MCF 10A (cell line): ENCODE measurements at regions not wholly inside any gene's neighbourhood (a gene's known extent, or its start where the extent isn't known, plus 50 kb on each side); places are given as distances from the start of the nearest gene placed in this dataset.
"Not testable (repeated sequence)": the region's sequence is repeated elsewhere in the genome, so short reads cannot be mapped to it uniquely, and the experiment has no call there.

Source experiments
- BruUV-seq: library from RNA; stranded (reverse); fragments of 400-500 nt; replicated peaks from 2 replicates; lab custom pipeline; 2021; lab: Mats Ljungman, UMichigan
- CTCF ChIA-PET: fragments of 300-600 bp; sonication (Branson Sonifier 250); formaldehyde crosslinking; extraction: SDS; loops from one replicate; lab custom pipeline; 2021; ENCODE audit warnings: antibody characterized with exemption, inconsistent platforms; lab: Yijun Ruan, JAX
- POLR2A ChIA-PET: fragments of 300-600, 350-650 bp; sonication (Branson Sonifier 250); formaldehyde crosslinking; extraction: SDS; loops from one replicate; lab custom pipeline; 2020; ENCODE audit warnings: antibody characterized with exemption, inconsistent platforms; lab: Yijun Ruan, JAX
- DNase-seq: peaks from one replicate; pipeline ENCODE4 v3.0.0-alpha.2; 2018; ENCODE audit not compliant: unreplicated experiment
- H3K27ac Mint-ChIP-seq: one replicate; pipeline ENCODE4 v1.8.0; 2022; ENCODE audit warnings: mild to moderate bottlenecking, low read depth, mixed read lengths; ENCODE audit not compliant: unreplicated experiment
- H3K27me3 Mint-ChIP-seq: one replicate; pipeline ENCODE4 v1.8.0; 2022; ENCODE audit warnings: mixed read lengths; ENCODE audit not compliant: insufficient read depth, unreplicated experiment
- H3K36me3 Mint-ChIP-seq: one replicate; pipeline ENCODE4 v1.8.0; 2022; ENCODE audit warnings: mild to moderate bottlenecking, moderate library complexity, mixed read lengths; ENCODE audit not compliant: insufficient read depth, unreplicated experiment
- H3K4me1 Mint-ChIP-seq: one replicate; pipeline ENCODE4 v1.8.0; 2022; ENCODE audit warnings: mixed read lengths; ENCODE audit not compliant: insufficient read depth, unreplicated experiment
- H3K4me3 Mint-ChIP-seq: one replicate; pipeline ENCODE4 v1.8.0; 2022; ENCODE audit warnings: mild to moderate bottlenecking, moderate library complexity, mixed read lengths; ENCODE audit not compliant: unreplicated experiment
- H3K9me3 Mint-ChIP-seq: one replicate; pipeline ENCODE4 v1.8.0; 2022; ENCODE audit warnings: mixed read lengths; ENCODE audit not compliant: unreplicated experiment
- intact Hi-C: fragments of 100-400 bp; cut with micrococcal nuclease; formaldehyde crosslinking; loops from 2 replicates; pipeline ENCODE4 v1.14.1; 2022
- TF ChIP-seq, protein P1 (sequence below): fragments of 200-600 bp; IDR thresholded peaks from one replicate; pipeline ENCODE4 v1.8.0; 2022; ENCODE audit warnings: antibody characterized with exemption, mild to moderate bottlenecking; ENCODE audit not compliant: unreplicated experiment

DNA sequence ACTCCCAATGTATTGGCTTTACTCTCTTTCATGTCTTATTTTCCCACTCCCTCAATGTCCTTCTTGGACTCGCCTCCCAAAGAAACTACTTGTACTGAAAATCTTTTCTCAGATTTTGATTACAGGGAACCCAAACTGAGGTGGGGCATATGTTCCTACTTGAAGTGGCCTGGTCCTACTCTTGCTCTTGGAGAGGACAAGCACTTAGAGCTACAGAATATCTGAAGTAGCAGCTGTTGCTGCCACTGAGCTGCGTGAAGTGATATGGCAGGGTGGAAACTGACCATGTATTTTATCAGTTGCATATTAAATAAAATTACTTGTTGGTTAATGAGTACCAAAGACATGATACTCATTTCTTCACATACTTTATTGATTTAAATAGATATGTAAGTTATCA is 129.5 kb downstream of the TSEN15 start:
- TF ChIP-seq, protein P1, sequence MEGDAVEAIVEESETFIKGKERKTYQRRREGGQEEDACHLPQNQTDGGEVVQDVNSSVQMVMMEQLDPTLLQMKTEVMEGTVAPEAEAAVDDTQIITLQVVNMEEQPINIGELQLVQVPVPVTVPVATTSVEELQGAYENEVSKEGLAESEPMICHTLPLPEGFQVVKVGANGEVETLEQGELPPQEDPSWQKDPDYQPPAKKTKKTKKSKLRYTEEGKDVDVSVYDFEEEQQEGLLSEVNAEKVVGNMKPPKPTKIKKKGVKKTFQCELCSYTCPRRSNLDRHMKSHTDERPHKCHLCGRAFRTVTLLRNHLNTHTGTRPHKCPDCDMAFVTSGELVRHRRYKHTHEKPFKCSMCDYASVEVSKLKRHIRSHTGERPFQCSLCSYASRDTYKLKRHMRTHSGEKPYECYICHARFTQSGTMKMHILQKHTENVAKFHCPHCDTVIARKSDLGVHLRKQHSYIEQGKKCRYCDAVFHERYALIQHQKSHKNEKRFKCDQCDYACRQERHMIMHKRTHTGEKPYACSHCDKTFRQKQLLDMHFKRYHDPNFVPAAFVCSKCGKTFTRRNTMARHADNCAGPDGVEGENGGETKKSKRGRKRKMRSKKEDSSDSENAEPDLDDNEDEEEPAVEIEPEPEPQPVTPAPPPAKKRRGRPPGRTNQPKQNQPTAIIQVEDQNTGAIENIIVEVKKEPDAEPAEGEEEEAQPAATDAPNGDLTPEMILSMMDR: no peak
- Mint-ChIP-seq H3K9me3 (no peaks in the 10 kb centered on the region), H3K4me3 (no peak overlapping the region), H3K27ac (no peak overlapping the region), H3K36me3 (no peaks in the 10 kb centered on the region), H3K27me3 (peaks cover 2% of the 10 kb centered on the region), H3K4me1 (no peaks in the 10 kb centered on the region)
- no TSS peak for BruUV-seq
- no peak for DNase-seq
- intact Hi-C loops: no loop called here
- POLR2A ChIA-PET: no interaction called here
- CTCF ChIA-PET: no interaction called here

DNA sequence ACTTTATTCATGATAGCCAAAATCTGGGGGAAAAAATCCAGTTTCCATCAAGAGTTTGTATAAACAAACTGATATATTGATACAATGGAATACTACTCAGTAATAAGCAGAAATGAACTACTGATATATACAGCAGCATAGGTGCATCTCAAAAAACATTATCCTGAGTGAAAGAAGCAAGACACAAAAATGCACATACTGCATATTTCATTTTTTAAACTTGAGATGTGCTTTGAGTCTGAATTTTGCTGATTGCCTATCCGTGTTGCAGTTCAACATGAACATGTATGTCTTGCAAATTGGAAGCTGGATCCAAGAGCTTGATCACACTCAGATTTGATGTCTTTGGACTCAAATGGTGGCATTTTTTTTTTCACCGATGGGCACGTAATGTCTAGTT is 132.4 kb downstream of the TSEN15 start:
- Mint-ChIP-seq H3K4me3 (no peak overlapping the region), H3K4me1 (no peaks in the 10 kb centered on the region), H3K27ac (no peak overlapping the region), H3K9me3 (no peaks in the 10 kb centered on the region), H3K36me3 (no peaks in the 10 kb centered on the region), H3K27me3 (peaks cover 31% of the 10 kb centered on the region)
- intact Hi-C loops: no loop called here
- DNase-seq: no peak
- ChIA-PET POLR2A (no interaction called here), CTCF (no interaction called here)
- TF ChIP-seq, protein P1: no peak
- no TSS peak for BruUV-seq

DNA sequence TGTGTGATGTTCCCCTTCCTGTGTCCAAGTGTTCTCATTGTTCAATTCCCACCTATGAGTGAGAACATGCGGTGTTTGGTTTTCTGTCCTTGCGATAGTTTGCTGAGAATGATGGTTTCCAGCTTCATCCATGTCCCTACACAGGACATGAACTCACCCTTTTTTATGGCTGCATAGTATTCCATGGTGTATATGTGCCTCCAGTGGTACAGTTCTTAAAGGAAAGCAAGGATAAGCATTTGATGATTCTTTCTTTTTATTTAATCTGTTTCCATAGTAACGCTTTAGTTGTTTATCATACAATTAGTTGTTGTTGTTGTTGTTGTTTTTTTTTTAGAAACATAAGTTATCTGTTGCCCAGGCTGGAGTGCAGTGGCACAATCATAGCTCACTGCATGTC is 133.1 kb downstream of the TSEN15 start:
- BruUV-seq, CTCF ChIA-PET, POLR2A ChIA-PET, H3K9me3 Mint-ChIP-seq, H3K36me3 Mint-ChIP-seq, H3K4me1 Mint-ChIP-seq, H3K27ac Mint-ChIP-seq, H3K4me3 Mint-ChIP-seq, DNase-seq, intact Hi-C loops: not testable (repeated sequence)
- H3K27me3 Mint-ChIP-seq: peaks cover 36% of the 10 kb centered on the region

DNA sequence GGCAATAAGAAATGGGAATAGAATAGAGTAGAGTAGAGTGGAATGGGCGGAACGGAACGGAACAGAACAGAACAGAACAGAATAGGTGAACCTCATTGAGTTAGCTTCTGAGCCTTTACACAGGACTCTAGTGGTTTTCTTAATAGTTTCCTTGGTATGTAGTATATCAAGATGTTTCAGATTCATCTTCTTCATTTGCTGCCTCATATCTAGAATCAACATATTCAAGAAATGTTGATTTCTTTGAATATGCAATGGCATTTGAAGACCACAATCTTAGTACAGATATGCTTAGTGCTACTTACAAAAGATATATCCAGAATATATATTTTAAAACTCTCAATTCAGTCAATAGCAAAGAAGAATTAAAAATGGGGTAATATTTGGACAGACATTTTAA is 133.8 kb downstream of the TSEN15 start:
- no TSS peak for BruUV-seq
- ChIA-PET POLR2A (no interaction called here), CTCF (no interaction called here)
- no peaks in the 10 kb centered on the region for H3K9me3 Mint-ChIP-seq
- H3K4me1 Mint-ChIP-seq: no peaks in the 10 kb centered on the region
- H3K27me3 Mint-ChIP-seq: peaks cover 43% of the 10 kb centered on the region
- intact Hi-C loops: no loop called here
- no peaks in the 10 kb centered on the region for H3K36me3 Mint-ChIP-seq
- TF ChIP-seq, protein P1: no peak
- H3K4me3 Mint-ChIP-seq: no peak overlapping the region
- no peak overlapping the region for H3K27ac Mint-ChIP-seq
- DNase-seq: no peak

DNA sequence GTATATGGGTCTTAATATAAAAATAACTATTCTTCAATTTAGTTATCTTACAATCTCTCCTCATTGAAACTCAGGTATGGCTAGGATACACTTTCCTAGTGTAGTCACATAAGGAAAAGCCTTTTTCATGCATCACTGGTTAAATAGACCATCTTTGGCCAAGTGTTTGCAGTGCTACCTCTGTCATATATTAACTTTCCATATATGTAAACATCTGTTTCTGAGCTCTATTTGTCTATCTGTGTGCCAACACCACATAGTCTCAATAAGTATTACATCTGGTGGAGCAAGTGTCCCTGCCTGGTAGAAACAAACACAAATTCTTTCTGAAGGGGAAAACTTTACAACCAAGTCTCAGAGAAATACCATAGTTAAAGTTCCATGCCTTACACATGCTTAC is 134.6 kb downstream of the TSEN15 start:
- intact Hi-C loops: no loop called here
- Mint-ChIP-seq H3K4me3 (no peak overlapping the region), H3K36me3 (no peaks in the 10 kb centered on the region), H3K27ac (no peak overlapping the region), H3K4me1 (no peaks in the 10 kb centered on the region), H3K9me3 (no peaks in the 10 kb centered on the region), H3K27me3 (peaks cover 49% of the 10 kb centered on the region)
- ChIA-PET POLR2A (no interaction called here), CTCF (interaction anchor here (1.1 kb wide), 1 partner anchor 20 kb away, joined by 3 read pairs; no protein-coding TSS in a partner anchor)
- TF ChIP-seq, protein P1: no peak
- no peak for DNase-seq
- BruUV-seq: no TSS peak
